LHCN-M2 (cell line): ENCODE measurements at regions not wholly inside any gene's neighbourhood (a gene's known extent, or its start where the extent isn't known, plus 50 kb on each side); places are given as distances from the start of the nearest gene placed in this dataset.
"Not testable (repeated sequence)": the region's sequence is repeated elsewhere in the genome, so short reads cannot be mapped to it uniquely, and the experiment has no call there.

ENCODE experiments used
- DNase-seq: peaks from one replicate; pipeline ENCODE4 v3.0.0-alpha.2; 2012; ENCODE audit warnings: low read depth

- no peak for DNase-seq
Observed at GRCh38 chr5:159781626-159782157, 134.6 kb upstream of the ADRA1B start.

DNA sequence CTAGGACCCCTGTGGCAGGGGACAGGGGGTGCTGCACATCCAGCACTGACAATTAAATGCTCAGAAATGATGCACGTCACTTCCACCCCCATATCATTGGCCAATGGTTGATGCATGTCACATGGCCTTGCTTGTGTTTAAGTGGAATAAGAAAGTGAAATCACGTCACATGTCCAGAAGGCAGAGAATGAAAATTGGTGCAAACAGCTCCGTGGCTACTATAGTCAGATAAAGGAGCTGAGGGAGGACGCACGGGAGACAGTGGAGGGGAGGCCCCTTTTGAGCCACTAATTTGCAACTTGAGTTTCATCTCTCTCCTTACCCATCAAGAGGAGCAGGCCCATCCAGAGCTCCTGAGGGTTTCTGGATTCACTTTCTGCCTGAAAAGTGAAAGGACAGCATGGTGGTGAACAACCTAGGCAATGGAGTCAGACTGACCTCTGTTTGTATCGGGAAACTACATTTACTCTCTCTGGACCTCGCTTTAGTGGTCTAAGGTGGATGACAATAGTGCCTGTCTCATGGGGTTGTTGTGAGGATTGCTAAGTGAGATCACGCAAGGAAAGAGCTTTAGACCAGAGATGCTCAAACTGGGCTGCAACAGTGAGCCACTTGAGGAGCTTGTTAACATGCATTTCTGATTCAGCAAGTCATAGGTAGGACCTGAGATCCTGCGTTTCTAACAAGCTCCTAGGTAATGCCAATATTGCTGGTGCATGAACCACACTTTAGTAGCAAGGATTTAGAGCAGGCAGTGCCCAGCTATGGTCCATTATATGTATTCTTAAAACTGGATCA, 133.9 kb upstream of the ADRA1B start:
- DNase-seq, result no peak

GRCh38 chr5:159782995-159783300, 133.3 kb upstream of the ADRA1B start:
- no peak for DNase-seq

GRCh38 chr5:159783726-159784247, 132.5 kb upstream of the ADRA1B start:
- DNase-seq, result no peak

DNA sequence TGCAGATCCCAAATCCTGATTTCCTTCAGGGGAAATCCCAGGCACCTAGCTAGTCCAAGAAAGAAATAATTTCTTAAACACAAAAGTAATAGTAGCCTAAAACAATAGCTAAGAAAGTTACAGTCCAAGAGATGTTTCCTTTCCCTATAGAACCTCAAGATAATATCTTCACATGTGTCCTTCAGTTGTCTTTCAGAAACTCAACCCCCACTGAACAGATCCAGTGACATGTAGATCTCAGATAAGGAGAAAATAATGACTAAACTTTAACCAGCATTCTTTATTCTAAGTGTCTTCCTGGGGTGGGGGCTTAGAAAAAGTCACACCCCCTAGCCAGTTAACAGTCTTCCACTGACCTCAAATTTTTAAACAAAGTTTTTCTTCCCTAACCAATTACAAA, 131.3 kb upstream of the ADRA1B start:
- no peak for DNase-seq

- DNase-seq, result no peak
Observed at GRCh38 chr5:159785656-159786055, 130.6 kb upstream of the ADRA1B start.

DNA sequence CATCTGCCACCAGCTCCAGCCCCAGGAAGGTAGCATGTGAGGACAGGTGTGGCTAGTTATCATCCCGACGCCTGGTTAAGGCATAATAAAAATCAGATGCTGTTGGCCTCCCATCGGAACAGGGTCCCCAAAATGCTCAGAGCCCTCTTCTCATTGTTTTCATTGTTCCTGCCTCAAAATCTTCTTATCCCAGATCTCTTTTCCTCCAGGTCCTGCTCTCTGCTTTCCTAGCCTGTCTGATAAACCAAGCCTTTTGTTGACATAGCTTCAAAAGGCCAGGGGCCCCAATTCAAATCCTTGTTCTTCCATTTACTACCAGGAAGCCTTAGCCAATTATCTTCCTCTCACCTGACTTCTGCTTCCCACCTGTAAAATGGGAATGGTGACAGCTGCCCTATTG, 130.1 kb upstream of the ADRA1B start:
- no peak for DNase-seq

DNA sequence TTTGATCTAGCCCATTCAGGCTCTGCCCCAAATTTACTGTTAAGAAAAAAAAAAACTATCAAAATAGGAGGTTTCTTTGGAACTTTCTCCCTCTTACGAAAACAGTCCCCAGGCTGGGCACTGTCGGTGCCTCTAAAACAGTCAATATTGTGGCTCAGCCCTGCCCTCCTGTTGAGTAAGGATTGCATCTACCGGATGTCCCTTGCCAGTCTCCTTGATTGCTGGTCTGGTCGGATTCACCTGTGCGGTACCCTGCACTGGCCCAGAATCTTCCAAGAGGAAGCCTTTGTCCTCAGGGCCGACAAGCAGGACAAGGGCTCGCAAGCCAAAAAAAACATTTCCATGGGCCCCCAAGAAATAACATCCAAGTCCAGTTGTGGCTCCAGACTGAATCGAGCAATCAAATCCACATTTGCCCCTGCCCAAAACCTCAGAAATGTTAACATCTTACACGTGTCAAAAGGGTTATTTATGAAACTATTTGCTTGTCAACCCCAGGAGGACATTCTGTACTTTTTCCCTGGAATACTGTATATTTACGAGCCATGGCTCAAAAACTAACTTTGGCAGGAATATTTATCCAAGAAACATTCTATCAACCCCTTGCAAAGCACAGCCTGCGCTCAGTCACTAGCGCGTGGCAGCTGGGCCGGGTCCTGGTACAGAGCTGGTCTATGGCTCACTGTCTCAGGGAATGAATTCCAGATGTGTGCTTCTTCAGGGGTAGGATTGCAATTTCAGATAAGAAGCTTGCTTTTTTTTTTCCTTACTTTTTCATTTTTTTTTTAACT, 129.2 kb upstream of the ADRA1B start:
- DNase-seq, result peak; percentile 69

DNA sequence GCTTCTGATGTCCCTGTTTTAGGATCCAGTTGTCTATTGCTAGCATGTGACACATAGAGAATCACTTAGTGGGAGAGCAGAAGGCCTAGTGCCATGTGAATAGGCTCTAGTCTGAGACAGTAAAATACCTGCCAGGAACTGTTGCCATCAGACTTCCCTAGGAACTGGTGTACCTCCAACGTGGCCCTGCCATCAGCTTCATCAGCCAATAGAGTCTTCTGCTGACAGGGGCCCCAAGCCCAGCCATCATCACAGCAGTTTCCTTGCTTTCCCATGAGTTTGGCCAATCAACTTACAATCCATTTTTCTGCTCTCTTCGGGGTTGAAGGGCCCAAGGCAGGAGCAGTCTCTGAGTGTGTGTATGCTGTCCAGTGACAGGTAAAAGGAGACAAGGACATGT, 128.4 kb upstream of the ADRA1B start:
- no peak for DNase-seq

DNA sequence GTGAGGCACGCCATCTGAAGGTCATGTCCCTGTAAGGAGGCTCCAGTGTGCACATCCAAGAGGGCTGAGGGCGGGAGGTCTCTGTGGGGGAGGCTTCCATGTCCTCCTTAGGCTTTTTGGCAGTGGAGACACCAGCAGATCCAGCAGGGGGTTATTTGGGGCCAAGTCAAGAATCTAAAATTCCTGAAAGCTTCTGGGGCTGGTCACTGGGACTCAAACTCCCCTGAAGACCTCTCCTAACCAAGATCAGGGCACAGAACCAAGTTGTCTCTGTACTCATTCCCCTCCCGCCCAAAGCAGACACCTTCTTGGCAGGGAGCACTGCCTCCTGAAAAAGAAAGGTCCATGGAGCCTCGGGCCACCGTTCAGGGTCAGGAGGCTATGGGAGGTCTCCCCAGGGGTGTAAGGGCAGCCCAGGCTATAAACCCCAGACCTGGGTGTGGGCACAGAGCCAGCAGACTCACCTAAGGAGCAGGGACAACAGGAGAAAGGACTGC, 127.4 kb upstream of the ADRA1B start:
- no peak for DNase-seq

DNA sequence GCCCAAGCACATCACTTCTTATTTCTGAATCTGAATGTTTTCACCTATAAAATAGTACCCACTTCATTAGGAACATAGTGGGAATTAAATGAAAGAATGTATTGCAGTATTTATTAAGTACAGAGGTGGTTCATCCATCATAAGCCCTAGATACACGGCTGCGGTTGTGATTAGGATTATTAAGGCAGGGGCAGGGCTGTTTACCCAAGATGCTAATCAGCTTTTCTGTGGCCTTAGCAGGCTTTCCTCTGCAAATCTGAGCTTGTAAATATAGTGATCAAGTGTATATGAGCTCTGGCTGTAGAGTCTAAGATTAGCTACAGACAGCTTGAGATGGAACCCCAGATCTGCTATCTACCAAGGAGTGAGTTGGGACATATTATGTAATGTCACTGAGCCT, 124.1 kb upstream of the ADRA1B start:
- DNase-seq, result no peak

- DNase-seq, result no peak
Observed at GRCh38 chr5:159797261-159797970, 118.9 kb upstream of the ADRA1B start.

GRCh38 chr5:159799701-159800100, 116.6 kb upstream of the ADRA1B start:
- DNase-seq, result no peak

DNA sequence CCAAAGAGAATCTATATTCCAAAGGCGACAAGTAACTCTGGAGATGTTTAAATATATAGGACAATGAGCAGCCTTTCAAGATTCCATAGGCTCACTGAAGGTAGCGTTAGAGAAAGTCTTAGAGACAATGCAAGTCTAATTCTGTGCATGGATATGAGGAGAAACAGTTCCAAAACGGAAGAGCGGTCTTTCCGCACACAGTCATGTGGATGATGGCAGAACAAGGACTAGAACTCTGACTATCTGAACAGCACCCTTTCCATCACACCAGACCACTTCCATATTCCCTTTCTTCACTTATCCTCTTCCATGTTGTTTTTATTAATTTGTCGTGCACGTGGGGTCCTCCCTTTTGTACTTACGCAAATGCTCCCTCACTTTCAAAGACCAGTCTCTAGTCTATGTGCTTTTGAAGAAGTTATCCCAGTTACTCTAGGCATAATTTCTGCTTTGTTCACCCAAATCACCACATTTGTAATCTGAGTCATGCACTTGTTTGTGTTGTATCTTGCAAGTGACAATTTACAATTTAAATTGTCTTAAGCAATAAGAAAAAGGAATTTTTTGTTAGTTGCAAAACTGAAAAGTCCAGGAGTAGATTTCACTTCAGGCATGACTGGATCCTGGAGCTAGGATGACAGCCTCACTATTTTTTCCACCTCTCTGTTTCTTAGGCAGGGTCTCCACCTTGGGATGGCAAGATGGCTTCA, 116.0 kb upstream of the ADRA1B start:
- DNase-seq, result no peak

GRCh38 chr5:159801303-159801702, 115.0 kb upstream of the ADRA1B start:
- no peak for DNase-seq

- DNase-seq, result no peak
Observed at GRCh38 chr5:159802661-159803060, 113.6 kb upstream of the ADRA1B start.

- DNase-seq, result no peak
Observed at GRCh38 chr5:159804121-159804520, 112.2 kb upstream of the ADRA1B start.

- no peak for DNase-seq
Observed at GRCh38 chr5:159805021-159805420, 111.3 kb upstream of the ADRA1B start.

- DNase-seq, result not testable (repeated sequence)
Observed at GRCh38 chr5:159807135-159807534, 109.1 kb upstream of the ADRA1B start.

DNA sequence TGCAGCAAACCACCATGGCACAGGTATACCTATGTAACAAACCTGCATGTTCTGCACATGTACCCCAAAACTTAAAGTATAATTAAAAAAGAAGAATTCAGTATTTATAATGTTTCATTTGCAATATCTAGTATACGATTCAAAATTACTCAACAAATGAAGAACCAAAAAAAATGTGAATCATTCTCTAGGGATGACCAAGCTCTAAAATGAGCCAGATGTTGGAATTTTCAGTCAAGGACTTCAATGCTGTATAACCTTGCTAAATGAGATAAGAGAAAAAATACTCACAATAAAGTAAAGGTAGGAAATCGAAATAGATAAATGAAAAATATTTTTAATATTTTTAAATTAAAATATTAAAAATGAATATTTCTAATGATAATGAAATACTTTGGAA, 108.7 kb upstream of the ADRA1B start:
- DNase-seq, result no peak

- no peak for DNase-seq
Observed at GRCh38 chr5:159811712-159812111, 104.6 kb upstream of the ADRA1B start.
